M059J (cell line): ENCODE measurements at regions not wholly inside any gene's neighbourhood (a gene's known extent, or its start where the extent isn't known, plus 50 kb on each side); places are given as distances from the start of the nearest gene placed in this dataset.
"Not testable (repeated sequence)": the region's sequence is repeated elsewhere in the genome, so short reads cannot be mapped to it uniquely, and the experiment has no call there.

Experiments used
- DNase-seq: peaks from one replicate; pipeline ENCODE4 v3.0.0-alpha.2; 2012; ENCODE audit warnings: low read depth

DNA sequence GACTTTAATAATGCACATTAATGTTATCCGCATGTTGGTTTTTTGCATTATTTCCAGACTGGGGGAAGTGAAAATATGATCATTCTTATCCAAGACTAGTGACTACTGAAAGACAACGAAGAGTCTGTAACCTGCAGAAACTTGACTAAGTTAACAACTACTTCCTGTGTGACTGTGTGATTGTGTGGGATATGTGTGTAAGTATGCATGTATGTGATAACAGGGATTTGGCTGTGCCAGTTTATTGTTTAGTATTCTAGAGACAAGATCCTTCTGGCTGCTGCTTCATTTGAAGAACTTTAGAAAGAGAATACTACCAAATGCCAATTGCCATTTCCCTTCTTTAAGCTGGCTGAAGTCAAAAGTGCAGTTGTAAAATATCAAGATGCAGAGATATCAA, 375.7 kb upstream of the PRR16 start:
- no peak for DNase-seq

- no peak for DNase-seq
These were observed 375.3 kb upstream of the PRR16 start for GRCh38 chr5:120088836-120089235.

DNA sequence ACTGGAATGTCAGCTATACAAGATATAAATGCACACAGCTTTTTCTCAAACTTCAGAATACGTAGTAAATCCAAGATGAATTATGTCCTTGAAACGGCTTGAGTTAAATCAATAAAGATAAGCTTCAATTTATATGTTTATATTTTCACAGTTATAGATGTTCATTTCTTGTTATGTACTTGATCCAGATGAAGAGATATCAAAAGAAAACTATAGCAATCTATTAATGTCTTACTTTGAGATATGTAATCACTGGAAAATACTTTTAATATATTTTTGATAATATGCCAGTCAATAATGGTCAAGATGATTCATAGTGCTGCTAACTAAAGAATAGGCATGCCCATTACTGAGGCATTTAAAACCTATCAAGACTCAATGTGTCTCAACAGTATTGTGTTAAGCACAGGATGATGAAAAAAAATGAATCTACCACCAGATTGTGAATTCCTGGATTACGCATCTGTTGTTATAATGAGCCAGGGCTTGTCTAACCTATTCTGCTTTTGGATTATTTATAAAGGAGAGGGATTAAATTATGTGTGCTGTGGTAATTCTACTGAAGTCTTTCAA, 372.6 kb upstream of the PRR16 start:
- DNase-seq: no peak

GRCh38 chr5:120092649-120093048, 371.5 kb upstream of the PRR16 start:
- no peak for DNase-seq

GRCh38 chr5:120093178-120093577, 370.9 kb upstream of the PRR16 start:
- DNase-seq: no peak

GRCh38 chr5:120096413-120096812, 367.7 kb upstream of the PRR16 start:
- peak; percentile 54 for DNase-seq

DNA sequence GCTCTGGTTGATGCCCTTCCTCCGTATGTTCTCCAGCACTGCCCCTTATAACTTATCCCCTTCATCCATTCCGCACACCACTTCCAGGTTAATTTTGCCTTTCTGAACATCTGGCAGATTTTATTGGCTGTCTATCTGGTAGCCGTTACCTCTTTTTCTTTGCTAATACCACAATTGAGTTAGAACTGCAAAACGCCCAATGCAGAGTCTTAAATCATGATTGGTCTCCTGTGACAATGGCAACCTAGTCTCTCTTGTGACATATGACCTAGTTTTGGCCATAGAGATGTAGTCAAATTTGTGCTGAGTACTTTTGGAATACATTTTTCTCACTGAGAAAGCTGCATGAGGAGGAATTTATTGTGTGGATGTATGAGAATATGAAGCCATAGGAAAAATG, 365.7 kb upstream of the PRR16 start:
- no peak for DNase-seq

GRCh38 chr5:120098902-120099535, 365.1 kb upstream of the PRR16 start:
- DNase-seq: no peak

- no peak for DNase-seq
These were observed 362.3 kb upstream of the PRR16 start for GRCh38 chr5:120101771-120102170.

GRCh38 chr5:120103495-120103894, 360.6 kb upstream of the PRR16 start:
- DNase-seq: no peak

DNA sequence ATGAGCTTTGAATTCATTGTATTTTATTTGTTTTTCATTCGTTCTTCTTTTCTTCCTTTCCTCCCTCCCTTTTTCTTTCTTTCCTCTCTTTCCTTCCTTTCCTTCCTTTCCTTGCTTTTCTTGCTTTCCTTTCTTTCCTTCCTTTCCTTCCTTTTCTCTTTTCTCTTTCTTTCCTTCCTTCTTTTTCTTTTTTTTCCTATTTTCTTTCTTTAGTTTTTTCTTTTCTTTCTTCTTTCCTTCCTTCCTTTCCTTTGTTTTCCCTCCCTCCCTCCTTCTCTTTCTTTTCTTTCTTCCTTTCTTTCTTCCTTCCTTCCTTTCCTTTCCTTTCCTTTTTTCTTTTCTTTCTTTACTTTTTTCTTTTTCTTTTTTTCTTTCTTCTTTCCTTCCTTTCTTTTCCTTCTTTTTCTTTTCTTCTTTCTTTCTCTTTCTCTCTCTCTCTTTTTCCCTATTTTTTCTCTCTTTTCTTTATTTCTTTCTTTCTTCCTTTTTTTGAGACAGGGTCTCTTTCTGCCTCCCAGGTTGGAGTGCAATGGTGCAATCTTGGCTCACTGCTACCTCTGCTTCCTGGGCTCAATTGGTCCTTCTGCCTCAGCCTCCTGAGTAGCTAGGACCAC, 357.1 kb upstream of the PRR16 start:
- DNase-seq: no peak

- DNase-seq: no peak
These were observed 355.4 kb upstream of the PRR16 start for GRCh38 chr5:120108586-120109248.

GRCh38 chr5:120122703-120123102, 341.4 kb upstream of the PRR16 start:
- peak; percentile 40 for DNase-seq

- DNase-seq: no peak
These were observed 340.1 kb upstream of the PRR16 start for GRCh38 chr5:120124031-120124430.

DNA sequence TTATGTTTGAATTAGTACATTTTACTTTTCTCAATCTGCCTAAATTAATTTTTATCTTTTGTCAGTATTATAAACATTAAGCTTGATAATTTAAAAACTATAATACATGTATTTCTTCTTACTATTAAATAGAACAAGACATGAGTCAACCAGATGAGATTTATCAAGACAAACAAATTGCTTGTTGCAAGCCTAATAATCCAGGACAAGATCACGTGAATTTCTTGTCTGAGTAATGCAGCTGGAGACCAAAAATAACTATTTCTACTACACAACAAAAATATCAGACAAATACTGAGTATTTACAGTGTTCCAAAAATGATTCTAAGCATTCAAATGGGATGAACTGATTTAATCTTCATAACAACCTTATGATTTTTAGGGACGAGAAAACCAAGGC, 339.1 kb upstream of the PRR16 start:
- no peak for DNase-seq

- DNase-seq: not testable (repeated sequence)
These were observed 331.8 kb upstream of the PRR16 start for GRCh38 chr5:120132347-120132746.

- DNase-seq: no peak
These were observed 329.2 kb upstream of the PRR16 start for GRCh38 chr5:120134944-120135343.

GRCh38 chr5:120137582-120137981, 326.5 kb upstream of the PRR16 start:
- no peak for DNase-seq

DNA sequence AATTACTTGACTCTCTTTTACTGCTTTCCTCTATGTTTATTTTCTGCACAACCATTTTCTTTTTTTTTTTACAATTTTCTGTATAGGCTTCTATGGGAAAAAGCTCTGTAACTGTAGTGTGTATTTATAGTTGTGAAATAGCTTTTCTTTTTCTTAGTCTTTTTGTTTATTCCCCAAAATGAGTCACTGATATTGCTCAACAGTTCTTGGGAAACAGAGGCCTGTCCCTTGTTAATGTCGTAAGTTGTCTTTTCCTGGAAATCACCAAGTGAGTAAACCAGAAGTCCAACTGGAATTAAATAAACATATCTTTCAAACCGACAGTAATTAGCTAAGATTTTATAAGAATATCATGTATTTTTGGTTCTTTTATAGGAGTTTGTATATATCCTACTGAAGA, 325.1 kb upstream of the PRR16 start:
- DNase-seq: peak; percentile 96

DNA sequence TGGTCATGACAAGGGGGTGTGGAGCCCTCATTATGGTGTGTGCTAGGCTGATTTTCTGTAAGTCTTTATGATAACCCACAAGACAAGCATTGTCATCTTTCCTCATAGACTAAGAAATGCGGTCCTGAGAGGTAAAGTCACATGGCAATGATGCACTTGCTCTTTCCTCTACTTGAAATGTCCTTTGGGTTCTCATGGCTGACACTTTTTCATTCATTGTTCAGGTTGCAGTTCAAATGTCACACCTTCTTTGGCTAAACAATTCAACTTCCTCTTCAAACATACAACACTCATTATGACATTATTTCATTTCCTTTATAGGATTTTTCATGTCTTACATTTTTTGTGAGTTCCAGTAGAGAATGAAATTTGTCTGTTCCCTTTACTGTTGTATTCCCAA, 323.6 kb upstream of the PRR16 start:
- DNase-seq: no peak

GRCh38 chr5:120141076-120141475, 323.0 kb upstream of the PRR16 start:
- no peak for DNase-seq

- no peak for DNase-seq
These were observed 317.3 kb upstream of the PRR16 start for GRCh38 chr5:120146787-120147186.

DNA sequence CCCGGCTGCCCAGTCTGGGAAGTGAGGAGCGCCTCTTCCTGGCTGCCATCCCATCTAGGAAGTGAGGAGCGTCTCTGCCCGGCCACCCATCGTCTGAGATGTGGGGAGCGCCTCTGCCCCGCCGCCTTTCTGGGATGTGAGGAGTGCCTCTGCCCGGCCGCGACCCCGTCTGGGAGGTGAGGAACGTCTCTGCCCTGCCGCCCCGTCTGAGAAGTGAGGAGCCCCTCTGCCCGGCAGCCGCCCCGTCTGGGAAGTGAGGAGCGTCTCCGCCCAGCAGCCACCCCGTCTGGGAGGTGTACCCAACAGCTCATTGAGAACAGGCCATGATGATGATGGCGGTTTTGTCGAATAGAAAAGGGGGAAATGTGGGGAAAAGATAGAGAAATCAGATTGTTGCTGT, 316.2 kb upstream of the PRR16 start:
- not testable (repeated sequence) for DNase-seq
